H1 (cell line): ENCODE measurements at regions not wholly inside any gene's neighbourhood (a gene's known extent, or its start where the extent isn't known, plus 50 kb on each side); places are given as distances from the start of the nearest gene placed in this dataset.

Experiments
- CTCF ChIA-PET: fragments of 300-600 bp; sonication (Branson Sonifier 250); formaldehyde crosslinking; loops from one replicate; lab custom pipeline; 2021; ENCODE audit not compliant: partially characterized antibody; lab: Charles Lee
- POLR2A ChIA-PET: fragments of 300-600 bp; sonication (Branson Sonifier 250); formaldehyde crosslinking; loops from one replicate; lab custom pipeline; 2021; ENCODE audit warnings: inconsistent platforms; ENCODE audit not compliant: partially characterized antibody; lab: Charles Lee
- DNase-seq, 2 experiments: peaks; one replicate each; pipeline versions ENCODE4 v3.0.0 to v3.0.0-alpha.2; 2010 to 2022; ENCODE audit warnings: low spot score in 2 of 2, low read depth in 1 of 2, mixed read lengths in 1 of 2
- FAIRE-seq: peaks from 2 replicates; lab custom pipeline; 2011; peaks lifted over from hg19 to GRCh38; lab: Jason Lieb, UNC
- H2AFZ ChIP-seq: 2 replicates; pipeline ENCODE4 v1.8.1; 2012; ENCODE audit warnings: low read length, inconsistent platforms
- H2AK5ac ChIP-seq: 2 replicates; pipeline ENCODE4 v1.6.1; 2013; ENCODE audit warnings: low read depth, low read length
- H2BK120ac ChIP-seq: replicated peaks from 2 replicates; pipeline ENCODE3; 2013; ENCODE audit warnings: low read depth, low read length, inconsistent platforms
- H2BK12ac ChIP-seq: 2 replicates; pipeline ENCODE4 v1.6.1; 2013; ENCODE audit warnings: low read depth, low read length
- H2BK15ac ChIP-seq: 2 replicates; pipeline ENCODE4 v1.6.1; 2013; ENCODE audit warnings: low read length
- H2BK20ac ChIP-seq: 2 replicates; pipeline ENCODE4 v1.6.1; 2013; ENCODE audit warnings: low read length
- H2BK5ac ChIP-seq: 2 replicates; pipeline ENCODE4 v1.6.1; 2013; ENCODE audit warnings: low read depth, low read length
- H3K14ac ChIP-seq: 2 replicates; pipeline ENCODE4 v1.6.1; 2013; ENCODE audit warnings: inconsistent platforms; ENCODE audit not compliant: insufficient read length
- H3K18ac ChIP-seq: 2 replicates; pipeline ENCODE4 v1.6.1; 2013; ENCODE audit warnings: low read length; ENCODE audit errors: extremely low read depth
- H3K23ac ChIP-seq: 2 replicates; pipeline ENCODE4 v1.6.1; 2013; ENCODE audit warnings: inconsistent platforms; ENCODE audit not compliant: insufficient read length
- H3K23me2 ChIP-seq: 2 replicates; pipeline ENCODE4 v1.6.1; 2013; ENCODE audit warnings: low read depth, low read length
- H3K27ac ChIP-seq: 2 replicates; pipeline ENCODE4 v1.6.1; 2011; ENCODE audit warnings: low read depth, low read length, inconsistent platforms
- H3K27me3 ChIP-seq, 4 experiments: replicated peaks in 1 of 4; 1 replicate in 1 of 4; 2 replicates in 3 of 4; pipeline versions ENCODE4 v1.6.1 to v1.8.1; 2011 to 2013; ENCODE audit warnings: low read length in 3 of 4, mild to moderate bottlenecking in 3 of 4, inconsistent platforms in 2 of 4, mixed read lengths in 2 of 4, moderate library complexity in 1 of 4; ENCODE audit not compliant: control insufficient read depth in 3 of 4, insufficient read depth in 3 of 4; ENCODE audit errors: extremely low read depth in 1 of 4
- H3K36me3 ChIP-seq, 4 experiments: 2 replicates each; pipeline versions ENCODE4 v1.6.1 to v1.8.1; 2011 to 2013; ENCODE audit warnings: mild to moderate bottlenecking in 4 of 4, low read length in 3 of 4, moderate library complexity in 2 of 4, control low read depth in 1 of 4, inconsistent platforms in 1 of 4; ENCODE audit not compliant: insufficient read depth in 4 of 4, control insufficient read depth in 2 of 4
- H3K4ac ChIP-seq: replicated peaks from 2 replicates; pipeline ENCODE3; 2013; ENCODE audit warnings: low read length, low read depth, mixed read lengths, inconsistent platforms; ENCODE audit not compliant: insufficient read length
- H3K4me1 ChIP-seq, 4 experiments: replicated peaks in 1 of 4; 1 replicate in 1 of 4; 2 replicates in 3 of 4; pipeline versions ENCODE4 v1.6.1 to v1.8.1; 2011 to 2013; ENCODE audit warnings: low read length in 3 of 4, inconsistent platforms in 2 of 4, mixed read lengths in 1 of 4; ENCODE audit not compliant: insufficient read depth in 4 of 4, control insufficient read depth in 3 of 4
- H3K4me2 ChIP-seq, 2 experiments: 2 replicates each; pipeline versions ENCODE4 v1.6.1 to v1.8.1; 2011 to 2013; ENCODE audit warnings: low read depth in 2 of 2, low read length in 2 of 2, control low read depth in 1 of 2, inconsistent platforms in 1 of 2, mild to moderate bottlenecking in 1 of 2; ENCODE audit not compliant: insufficient read depth in 1 of 2
- H3K4me3 ChIP-seq, 4 experiments: fragments of 200-600, 300-600 bp in 1 of 4; sonication (generic), shearing (Covaris generic), sonication (Bioruptor Twin) in 1 of 4; 2 replicates each; pipeline versions ENCODE4 v1.5.1 to v1.8.1; 2011 to 2016; ENCODE audit warnings: low read length in 4 of 4, low read depth in 3 of 4, control low read depth in 2 of 4, inconsistent platforms in 2 of 4, mild to moderate bottlenecking in 2 of 4, mixed read lengths in 1 of 4, moderate library complexity in 1 of 4; ENCODE audit not compliant: insufficient read depth in 2 of 4; ENCODE audit errors: extremely low read depth in 1 of 4
- H3K56ac ChIP-seq: replicated peaks from 2 replicates; pipeline ENCODE3; 2013; ENCODE audit warnings: low read depth, mild to moderate bottlenecking, mixed read lengths, low read length, inconsistent platforms; ENCODE audit not compliant: insufficient read length
- H3K79me1 ChIP-seq: 2 replicates; pipeline ENCODE4 v1.6.1; 2013; ENCODE audit warnings: low read depth, low read length, control low read depth
- H3K79me2 ChIP-seq, 2 experiments: 2 replicates each; pipeline versions ENCODE4 v1.6.1 to v1.8.1; 2012 to 2013; ENCODE audit warnings: low read length in 2 of 2, mild to moderate bottlenecking in 2 of 2, inconsistent platforms in 1 of 2; ENCODE audit not compliant: insufficient read depth in 2 of 2, control insufficient read depth in 1 of 2
- H3K9ac ChIP-seq, 4 experiments: replicated peaks in 1 of 4; 1 replicate in 1 of 4; 2 replicates in 3 of 4; pipeline versions ENCODE4 v1.6.1 to v1.8.1; 2011 to 2013; ENCODE audit warnings: low read depth in 3 of 4, low read length in 3 of 4, control low read depth in 2 of 4, mild to moderate bottlenecking in 2 of 4, moderate library complexity in 2 of 4, inconsistent platforms in 1 of 4; ENCODE audit errors: extremely low read depth in 1 of 4
- H3K9me3 ChIP-seq, 2 experiments: 2 replicates each; pipeline versions ENCODE4 v1.6.1 to v1.8.1; 2012 to 2013; ENCODE audit warnings: mild to moderate bottlenecking in 2 of 2, moderate library complexity in 2 of 2, control low read depth in 1 of 2, inconsistent platforms in 1 of 2, low read depth in 1 of 2, low read length in 1 of 2, mixed read lengths in 1 of 2; ENCODE audit not compliant: insufficient read depth in 2 of 2
- H4K20me1 ChIP-seq, 2 experiments: replicated peaks in 1 of 2; 2 replicates each; pipeline versions ENCODE3 to v1.8.1; 2011 to 2013; ENCODE audit warnings: inconsistent platforms in 2 of 2, low read length in 2 of 2, mild to moderate bottlenecking in 1 of 2; ENCODE audit not compliant: insufficient read depth in 2 of 2, control insufficient read depth in 1 of 2
- H4K5ac ChIP-seq: 2 replicates; pipeline ENCODE4 v1.6.1; 2013; ENCODE audit warnings: low read length, low read depth, mixed read lengths, inconsistent platforms; ENCODE audit not compliant: insufficient read length
- H4K8ac ChIP-seq: 2 replicates; pipeline ENCODE4 v1.8.0; 2013; ENCODE audit warnings: mild to moderate bottlenecking, moderate library complexity, low read length, inconsistent platforms; ENCODE audit not compliant: insufficient read depth; ENCODE audit errors: extremely low read depth
- H4K91ac ChIP-seq: replicated peaks from 2 replicates; pipeline ENCODE3; 2013; ENCODE audit warnings: low read length, mixed read lengths, inconsistent platforms; ENCODE audit not compliant: insufficient read length
- CBX8 ChIP-seq: fragments of 300-800, 300-1000 bp; sonication (generic); IDR thresholded peaks from 2 replicates; pipeline ENCODE4 v1.7.1; 2016; ENCODE audit warnings: low read depth, low read length, borderline replicate concordance
- CEBPB ChIP-seq: IDR thresholded peaks from 2 replicates; pipeline ENCODE4 v1.6.1; 2012; ENCODE audit warnings: low read depth, low read length
- CHD1 ChIP-seq: IDR thresholded peaks from 2 replicates; pipeline ENCODE4 v1.6.1; 2012; ENCODE audit warnings: low read depth, low read length, improper control_type of control experiment
- CREB1 ChIP-seq: IDR thresholded peaks from 2 replicates; pipeline ENCODE4 v1.6.1; 2012; ENCODE audit warnings: inconsistent platforms
- CTBP2 ChIP-seq: IDR thresholded peaks from 2 replicates; pipeline ENCODE4 v1.7.0; 2011; ENCODE audit warnings: borderline replicate concordance, mild to moderate bottlenecking, moderate library complexity, mixed read lengths, low read length; ENCODE audit not compliant: insufficient read depth, insufficient read length
- GABPA ChIP-seq: IDR thresholded peaks from 2 replicates; pipeline ENCODE4 v1.6.1; 2011; ENCODE audit warnings: mild to moderate bottlenecking, low read length, moderate library complexity, borderline replicate concordance; ENCODE audit not compliant: insufficient read depth
- HDAC6 ChIP-seq: IDR thresholded peaks from one replicate; pipeline ENCODE4 v1.7.1; 2012; ENCODE audit warnings: low read depth, mild to moderate bottlenecking, inconsistent platforms, low read length, moderate library complexity
- JUND ChIP-seq: IDR thresholded peaks from 2 replicates; pipeline ENCODE4 v1.6.1; 2011; ENCODE audit warnings: mild to moderate bottlenecking, improper control_type of control experiment, low read length
- POU5F1 ChIP-seq: IDR thresholded peaks from 2 replicates; pipeline ENCODE4 v1.6.1; 2011; ENCODE audit warnings: low read depth, mild to moderate bottlenecking, low read length, moderate library complexity
- RAD21 ChIP-seq, 2 experiments: IDR thresholded peaks in 1 of 2; conservative IDR thresholded peaks in 1 of 2; 2 replicates each; pipeline ENCODE4 v1.6.1; 2011; ENCODE audit warnings: low read depth in 2 of 2, low read length in 2 of 2, improper control_type of control experiment in 1 of 2, inconsistent platforms in 1 of 2, mild to moderate bottlenecking in 1 of 2, moderate library complexity in 1 of 2
- RFX5 ChIP-seq: IDR thresholded peaks from 2 replicates; pipeline ENCODE4 v1.6.1; 2011; ENCODE audit warnings: low read depth, low read length, improper control_type of control experiment, borderline replicate concordance
- RXRA ChIP-seq: IDR thresholded peaks from 2 replicates; pipeline ENCODE4 v1.6.1; 2011; ENCODE audit warnings: low read depth, mild to moderate bottlenecking, low read length, moderate library complexity; ENCODE audit not compliant: insufficient read depth
- SP2 ChIP-seq: IDR thresholded peaks from 2 replicates; pipeline ENCODE4 v1.6.1; 2012; ENCODE audit warnings: mild to moderate bottlenecking, low read length, inconsistent platforms
- SRF ChIP-seq: IDR thresholded peaks from 2 replicates; pipeline ENCODE4 v1.6.1; 2011; ENCODE audit warnings: mild to moderate bottlenecking, low read depth, low read length, moderate library complexity
- TBP ChIP-seq: IDR thresholded peaks from 2 replicates; pipeline ENCODE4 v1.6.1; 2011; ENCODE audit warnings: low read depth, low read length, improper control_type of control experiment
- YY1 ChIP-seq: IDR thresholded peaks from 2 replicates; pipeline ENCODE4 v1.6.1; 2011; ENCODE audit warnings: low read depth, mild to moderate bottlenecking, low read length
- WGBS, 2 experiments: shearing (Covaris generic) in 1 of 2; methylation state at CpG; one replicate each; pipeline versions ENCODE4 v1.1.6 to v1.1.7; 2013 to 2015; ENCODE audit warnings: low lambda C conversion rate in 2 of 2, mixed read lengths in 2 of 2, inconsistent platforms in 1 of 2, low coverage in 1 of 2, missing lambda C conversion rate in 1 of 2; ENCODE audit not compliant: insufficient replicate concordance in 2 of 2, insufficient coverage in 1 of 2, insufficient read length in 1 of 2; ENCODE audit errors: extremely low coverage in 1 of 2, missing lambda C conversion rate in 1 of 2; 5-methylcytosine and 5-hydroxymethylcytosine counted together

GRCh38 chr19:28326746-28327145 is 886.2 kb downstream of the UQCRFS1 start:
- Histone ChIP-seq H2BK5ac (no peak overlapping the region), H3K79me2 (no peaks in the 10 kb centered on the region), H4K20me1 (no peaks in the 10 kb centered on the region), H2BK120ac (no peak overlapping the region), H4K91ac (no peak overlapping the region), H2AK5ac (no peak overlapping the region), H2AFZ (no peak overlapping the region), H3K4me3 (no peak overlapping the region), H3K9ac (no peak overlapping the region), H2BK12ac (no peak overlapping the region), H3K79me1 (no peaks in the 10 kb centered on the region), H3K4me1 (peaks cover 0 to 6% (median 5%) of the 10 kb centered on the region in 4 experiments; a peak in 3 of 7 replicates), H3K56ac (no peak overlapping the region), H3K27ac (no peak overlapping the region), H3K9me3 (peaks cover 5 to 7% of the 10 kb centered on the region in 2 experiments; a peak in 2 of 4 replicates), H4K5ac (no peak overlapping the region), H3K14ac (no peak overlapping the region), H3K18ac (no peak overlapping the region), H3K23me2 (no peaks in the 10 kb centered on the region), H3K23ac (no peak overlapping the region), H2BK15ac (no peak overlapping the region), H3K4ac (no peak overlapping the region), H3K27me3 (no peaks in the 10 kb centered on the region), H3K36me3 (no peaks in the 10 kb centered on the region), H2BK20ac (no peak overlapping the region), H3K4me2 (no peak overlapping the region), H4K8ac (no peak overlapping the region)
- FAIRE-seq, result no peak
- 84% methylated on average over 4 of the region's 4 CpGs; no CpG with 5 or more reads in 1 of the 2 experiments for WGBS, 2 experiments
- CTCF ChIA-PET, result interaction anchor here (0.8 to 20.3 kb wide), 22 partner anchors 9 to 552 kb away, joined by 3 to 289 read pairs (median 4); no protein-coding TSS in a partner anchor
- DNase-seq, result no peak
- TF ChIP-seq SRF, result no peak
- TF ChIP-seq RXRA, result no peak
- TF ChIP-seq JUND, result no peak
- no peak for TF ChIP-seq CEBPB
- TF ChIP-seq CHD1, result no peak
- TF ChIP-seq SP2, result no peak
- TF ChIP-seq RAD21 (IDR thresholded peaks at IDR 0.05 in 1 of 2, conservative IDR thresholded peaks at IDR 0.05 in 1 of 2; ENCODE audit: low read depth in 2 of 2, low read length in 2 of 2), result no peak
- no peak for TF ChIP-seq RFX5
- no peak for TF ChIP-seq CTBP2
- no peak for TF ChIP-seq POU5F1
- no peak for TF ChIP-seq HDAC6
- TF ChIP-seq TBP, result no peak
- TF ChIP-seq GABPA, result no peak
- TF ChIP-seq YY1, result no peak
- TF ChIP-seq CREB1, result no peak
- no peak for TF ChIP-seq CBX8
- POLR2A ChIA-PET, result interaction anchor here (0.9 kb wide), 1 partner anchor 324 kb away, joined by 3 read pairs; no protein-coding TSS in a partner anchor
